Astrocyte of the cerebellum (primary cell): ENCODE measurements at regions not wholly inside any gene's neighbourhood (a gene's known extent, or its start where the extent isn't known, plus 50 kb on each side); places are given as distances from the start of the nearest gene placed in this dataset.

ENCODE experiments used
- DNase-seq: peaks from one replicate; pipeline ENCODE4 v3.0.0-alpha.2; 2011; ENCODE audit warnings: low read depth
- H3K4me3 ChIP-seq: 2 replicates; pipeline ENCODE4 v1.5.1; 2011; ENCODE audit warnings: mild to moderate bottlenecking, low read depth, low read length, moderate library complexity
- CTCF ChIP-seq: IDR thresholded peaks from 2 replicates; pipeline ENCODE4 v1.5.1; 2012; ENCODE audit warnings: low read length, low read depth, moderate library complexity, mild to moderate bottlenecking; ENCODE audit errors: missing control alignments
- in situ Hi-C: cut with HindIII; loops from 2 replicates; pipeline ENCODE4 v1.10.0; 2017; ENCODE audit warnings: low sequenced_read_pairs

DNA sequence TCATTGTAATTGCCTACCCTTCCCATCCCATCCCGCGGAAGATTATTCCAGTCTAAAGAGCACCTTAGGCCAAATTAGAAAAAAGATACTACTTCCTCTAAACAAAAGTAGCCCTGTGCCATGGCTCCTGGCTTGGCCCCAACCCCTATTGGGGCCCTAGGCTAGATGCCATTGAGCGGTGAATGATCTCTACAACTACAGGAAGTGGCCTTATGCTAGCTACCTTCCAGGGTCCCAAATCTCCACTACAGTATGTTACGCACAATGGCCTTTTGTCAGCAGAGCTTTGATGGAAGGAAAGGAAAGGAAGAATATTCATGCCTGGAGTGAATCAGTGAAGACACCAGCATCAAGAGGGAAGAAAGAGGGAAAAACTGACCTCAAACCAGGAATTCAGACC lies 73.3 kb upstream of the OSMR start:
- no peak for DNase-seq
- no peak overlapping the region for H3K4me3 ChIP-seq
- in situ Hi-C loops, result no loop called here
- no peak for TF ChIP-seq CTCF

DNA sequence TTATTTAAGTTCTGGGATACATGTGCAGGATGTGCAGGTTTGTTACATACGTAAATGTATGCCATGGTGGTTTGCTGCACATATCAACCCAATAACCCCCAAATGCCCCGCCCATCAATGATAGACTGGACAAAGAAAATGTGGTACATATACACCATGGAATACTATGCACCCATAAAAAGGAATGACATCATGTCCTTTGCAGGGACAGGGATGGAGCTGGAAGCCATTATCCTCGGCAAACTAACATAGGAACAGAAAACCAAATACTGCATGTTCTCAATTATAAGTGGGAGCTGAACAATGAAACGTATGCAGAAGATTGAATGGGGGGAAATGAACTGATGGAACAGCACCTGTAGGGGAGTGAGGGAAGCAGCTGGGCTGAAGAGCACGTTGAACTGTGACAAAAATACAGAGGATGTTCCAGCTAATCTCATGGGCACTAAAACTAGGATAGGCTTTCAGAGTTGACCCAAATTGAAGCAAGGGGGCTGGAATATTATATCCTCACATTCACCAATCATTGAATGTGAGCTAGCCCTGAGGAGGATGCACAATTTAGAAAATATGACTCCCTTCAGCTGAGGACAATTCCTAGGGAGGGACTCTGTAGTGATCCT lies 70.5 kb upstream of the OSMR start:
- DNase-seq, result no peak
- in situ Hi-C loops, result no loop called here
- TF ChIP-seq CTCF, result no peak
- no peak overlapping the region for H3K4me3 ChIP-seq

DNA sequence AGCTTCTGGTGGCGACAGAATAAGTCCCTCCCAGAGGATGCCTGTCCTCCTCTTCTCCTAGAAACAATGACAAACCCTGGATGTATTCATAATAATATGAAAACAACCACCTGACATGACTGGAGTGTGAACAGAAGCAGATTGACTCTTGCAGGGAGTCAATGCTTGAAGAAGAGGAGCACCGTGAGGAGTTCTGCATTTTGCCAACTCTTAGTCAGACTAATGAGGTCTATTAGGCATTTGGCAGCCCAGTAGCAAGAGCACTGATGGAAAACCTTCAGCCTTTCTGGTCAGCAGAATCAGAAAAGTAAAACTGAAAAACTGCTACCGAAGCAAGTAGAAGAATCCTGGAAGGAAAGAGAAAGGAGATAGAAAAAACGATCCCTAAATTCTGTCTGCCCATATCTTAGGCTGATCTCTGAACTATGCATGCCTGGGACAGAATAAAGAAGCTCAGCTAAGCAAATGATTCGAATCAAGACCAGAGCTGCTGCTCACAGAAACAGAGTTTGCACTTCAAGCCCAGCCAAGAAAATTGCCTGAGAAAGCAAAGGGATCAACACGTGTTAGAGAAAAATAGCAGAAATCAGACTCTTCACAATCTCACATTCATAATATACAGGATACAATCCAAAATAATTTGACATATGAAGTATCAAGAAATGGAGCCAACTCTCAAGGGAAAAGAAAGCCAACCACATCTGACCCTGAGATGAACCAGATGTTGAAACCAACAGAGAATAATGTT lies 69.5 kb upstream of the OSMR start:
- no peak for DNase-seq
- no peak for TF ChIP-seq CTCF
- no peak overlapping the region for H3K4me3 ChIP-seq
- in situ Hi-C loops, result no loop called here

GRCh38 chr5:38777111-38777510 lies 68.7 kb upstream of the OSMR start:
- no peak for TF ChIP-seq CTCF
- DNase-seq, result no peak
- H3K4me3 ChIP-seq, result no peak overlapping the region
- in situ Hi-C loops, result no loop called here

DNA sequence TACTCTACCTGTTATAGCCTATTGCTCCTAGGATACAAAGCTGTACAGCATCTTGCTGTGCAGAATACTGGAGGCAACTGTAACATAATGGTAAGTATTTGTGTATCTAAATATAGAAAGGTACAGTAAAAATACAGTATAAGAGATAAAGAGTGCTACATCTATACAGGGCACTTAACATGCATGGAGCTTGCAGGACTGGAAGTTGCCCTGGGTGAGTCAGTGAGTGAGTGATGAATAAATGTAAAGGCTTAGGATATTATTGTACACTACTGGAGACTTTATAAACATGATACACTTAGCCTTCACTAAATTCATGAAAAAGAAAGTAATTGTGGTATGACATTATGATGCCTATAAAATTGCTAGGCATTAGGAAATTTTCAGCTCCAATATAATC lies 65.5 kb upstream of the OSMR start:
- no peak overlapping the region for H3K4me3 ChIP-seq
- no peak for DNase-seq
- in situ Hi-C loops, result no loop called here
- no peak for TF ChIP-seq CTCF

GRCh38 chr5:38780945-38781344 lies 64.9 kb upstream of the OSMR start:
- peak; percentile 86 for DNase-seq
- no peak overlapping the region for H3K4me3 ChIP-seq
- peak; percentile 63 for TF ChIP-seq CTCF
- in situ Hi-C loops, result no loop called here
